ENCODE measurements at regions not wholly inside any gene's neighbourhood (a gene's known extent, or its start where the extent isn't known, plus 50 kb on each side); places are given as distances from the start of the nearest gene placed in this dataset.

DNA sequence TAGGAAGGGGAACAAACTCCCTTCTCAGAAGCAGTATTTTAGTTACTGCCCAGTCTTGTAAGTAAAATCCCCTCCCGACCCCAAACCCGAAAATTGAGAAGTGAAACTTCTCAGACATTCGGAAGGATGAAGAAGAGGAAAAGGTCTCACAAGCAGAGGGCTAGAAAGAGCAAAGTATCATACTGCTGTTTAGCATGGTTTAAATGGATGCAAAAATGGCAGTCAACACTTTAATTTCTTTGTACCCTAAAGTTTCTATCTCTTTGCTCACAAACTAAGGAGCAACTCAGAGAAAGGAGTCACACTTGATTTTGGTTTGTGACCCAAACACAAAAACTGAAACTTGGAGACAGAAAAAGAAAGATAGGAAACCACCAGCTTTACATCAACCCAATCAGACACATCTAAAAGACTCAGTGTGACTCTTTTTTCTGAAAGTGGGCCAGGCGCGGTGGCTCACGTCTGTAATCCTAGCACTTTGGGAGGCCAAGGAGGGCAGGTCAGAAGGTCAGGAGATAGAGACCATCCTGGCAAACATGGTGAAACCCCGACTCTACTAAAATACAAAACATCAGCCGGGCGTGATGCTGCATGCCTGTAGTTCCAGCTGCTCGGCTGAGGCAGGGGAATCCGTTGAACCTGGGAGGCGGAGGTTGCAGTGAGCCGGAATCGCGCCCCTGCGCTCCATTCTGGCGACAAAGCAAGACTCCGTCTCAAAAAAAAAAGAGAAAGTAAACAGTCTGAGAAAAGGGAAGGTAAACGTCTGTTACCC lies 63.2 kb upstream of the ATP11B start:
- Histone ChIP-seq H2BK5ac (ENCODE audit: low read depth, low read length, poor library complexity, severe bottlenecking) (no peak overlapping the region), H4K5ac (ENCODE audit: low read depth, low read length) (no peak overlapping the region), H3K9ac (ENCODE audit: low read depth, low read length) (no peak overlapping the region), H2AK5ac (ENCODE audit: low read depth, low read length) (no peak overlapping the region), H3K27me3 (ENCODE audit: control insufficient read depth, insufficient read depth, low read length) (peaks cover 9% of the 10 kb centered on the region), H4K8ac (ENCODE audit: low read depth in 2 of 2, low read length in 2 of 2) (no peak overlapping the region), H2BK20ac (ENCODE audit: low read depth, low read length) (no peak overlapping the region), H3K56ac (ENCODE audit: extremely low read depth, insufficient read depth, low read length) (no peak overlapping the region), H2BK120ac (ENCODE audit: low read depth, low read length) (no peak overlapping the region), H3K9me3 (ENCODE audit: control insufficient read depth, insufficient read depth, low read length) (no peaks in the 10 kb centered on the region), H3K4me2 (ENCODE audit: low read depth, low read length) (no peak overlapping the region), H3K4me1 (ENCODE audit: control insufficient read depth, insufficient read depth, low read length) (no peaks in the 10 kb centered on the region), H3K79me1 (ENCODE audit: low read depth in 1 of 2, low read length in 2 of 2) (no peaks in the 10 kb centered on the region), H3K23ac (ENCODE audit: low read depth, low read length) (no peak overlapping the region), H4K91ac (ENCODE audit: insufficient read depth, low read depth, low read length) (no peak overlapping the region), H2BK15ac (ENCODE audit: low read depth, low read length) (no peak overlapping the region), H3K4me3 (ENCODE audit: insufficient read depth, low read depth, low read length) (no peak overlapping the region), H3K9me1 (ENCODE audit: insufficient read depth, low read length) (no peaks in the 10 kb centered on the region), H2AK9ac (replicated peaks; ENCODE audit: low read depth, low read length, poor library complexity) (no peak overlapping the region), H3K14ac (replicated peaks; ENCODE audit: low read depth, low read length) (no peak overlapping the region), H3K27ac (ENCODE audit: insufficient read depth, low read length) (no peak overlapping the region), H4K20me1 (ENCODE audit: insufficient read depth, low read length) (no peaks in the 10 kb centered on the region), H3K36me3 (ENCODE audit: control insufficient read depth, insufficient read depth, low read length) (no peaks in the 10 kb centered on the region), H3K4ac (ENCODE audit: low read depth, low read length) (no peak overlapping the region), H2AFZ (replicated peaks; ENCODE audit: low read length, poor library complexity) (no peak overlapping the region), H3K18ac (ENCODE audit: low read depth, low read length) (no peak overlapping the region)
- 40% methylated on average over 1 of the region's 19 CpGs; no CpG with 5 or more reads in 1 of the 2 experiments for WGBS, 2 experiments (ENCODE audit: extremely low coverage in 2 of 2, insufficient read length in 1 of 2)
- intact Hi-C loops (cut with micrococcal nuclease) (no loop called here), in situ Hi-C loops (cut with MboI; ENCODE audit: low sequenced_read_pairs) (no loop called here), dilution Hi-C loops (cut with HindIII; ENCODE audit: low sequenced_read_pairs, unreplicated experiment) (no loop called here)
- TF ChIP-seq RFX5 (IDR thresholded peaks at IDR 0.05; ENCODE audit: low read depth, low read length) (no peak), MXI1 (IDR thresholded peaks at IDR 0.05; ENCODE audit: borderline replicate concordance, low read depth, low read length) (no peak), RCOR1 (IDR thresholded peaks at IDR 0.05; ENCODE audit: insufficient replicate concordance, low read length) (no peak), CEBPB (IDR thresholded peaks at IDR 0.05; ENCODE audit: low read depth, low read length) (no peak), RAD21 (IDR thresholded peaks at IDR 0.05; ENCODE audit: low read length) (no peak), MAZ (IDR thresholded peaks at IDR 0.05; ENCODE audit: borderline replicate concordance, low read depth, low read length) (no peak), CHD1 (IDR thresholded peaks at IDR 0.05; ENCODE audit: low read depth, low read length) (no peak), MAFK (IDR thresholded peaks at IDR 0.05; ENCODE audit: low read depth, low read length) (no peak), FOS (IDR thresholded peaks at IDR 0.05; ENCODE audit: low read depth, low read length) (no peak), ELK1 (IDR thresholded peaks at IDR 0.05; ENCODE audit: borderline replicate concordance, low read depth, low read length) (no peak)
- TF ChIP-seq, protein P1, sequence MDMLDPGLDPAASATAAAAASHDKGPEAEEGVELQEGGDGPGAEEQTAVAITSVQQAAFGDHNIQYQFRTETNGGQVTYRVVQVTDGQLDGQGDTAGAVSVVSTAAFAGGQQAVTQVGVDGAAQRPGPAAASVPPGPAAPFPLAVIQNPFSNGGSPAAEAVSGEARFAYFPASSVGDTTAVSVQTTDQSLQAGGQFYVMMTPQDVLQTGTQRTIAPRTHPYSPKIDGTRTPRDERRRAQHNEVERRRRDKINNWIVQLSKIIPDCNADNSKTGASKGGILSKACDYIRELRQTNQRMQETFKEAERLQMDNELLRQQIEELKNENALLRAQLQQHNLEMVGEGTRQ (IDR thresholded peaks at IDR 0.05; ENCODE audit: low read depth, low read length), result no peak
- TF ChIP-seq, protein P2, sequence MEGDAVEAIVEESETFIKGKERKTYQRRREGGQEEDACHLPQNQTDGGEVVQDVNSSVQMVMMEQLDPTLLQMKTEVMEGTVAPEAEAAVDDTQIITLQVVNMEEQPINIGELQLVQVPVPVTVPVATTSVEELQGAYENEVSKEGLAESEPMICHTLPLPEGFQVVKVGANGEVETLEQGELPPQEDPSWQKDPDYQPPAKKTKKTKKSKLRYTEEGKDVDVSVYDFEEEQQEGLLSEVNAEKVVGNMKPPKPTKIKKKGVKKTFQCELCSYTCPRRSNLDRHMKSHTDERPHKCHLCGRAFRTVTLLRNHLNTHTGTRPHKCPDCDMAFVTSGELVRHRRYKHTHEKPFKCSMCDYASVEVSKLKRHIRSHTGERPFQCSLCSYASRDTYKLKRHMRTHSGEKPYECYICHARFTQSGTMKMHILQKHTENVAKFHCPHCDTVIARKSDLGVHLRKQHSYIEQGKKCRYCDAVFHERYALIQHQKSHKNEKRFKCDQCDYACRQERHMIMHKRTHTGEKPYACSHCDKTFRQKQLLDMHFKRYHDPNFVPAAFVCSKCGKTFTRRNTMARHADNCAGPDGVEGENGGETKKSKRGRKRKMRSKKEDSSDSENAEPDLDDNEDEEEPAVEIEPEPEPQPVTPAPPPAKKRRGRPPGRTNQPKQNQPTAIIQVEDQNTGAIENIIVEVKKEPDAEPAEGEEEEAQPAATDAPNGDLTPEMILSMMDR (conservative IDR thresholded peaks at IDR 0.05; ENCODE audit: low read depth, low read length), result no peak
- BruUV-seq (replicated peaks), result no TSS peak
- CTCF ChIA-PET, result no interaction called here
- POLR2A ChIA-PET (ENCODE audit: unreplicated experiment), result no interaction called here
- ATAC-seq (ENCODE audit: low read depth) (no peak), DNase-seq (no peak)
